ENCODE measurements at regions not wholly inside any gene's neighbourhood (a gene's known extent, or its start where the extent isn't known, plus 50 kb on each side); places are given as distances from the start of the nearest gene placed in this dataset.

DNA sequence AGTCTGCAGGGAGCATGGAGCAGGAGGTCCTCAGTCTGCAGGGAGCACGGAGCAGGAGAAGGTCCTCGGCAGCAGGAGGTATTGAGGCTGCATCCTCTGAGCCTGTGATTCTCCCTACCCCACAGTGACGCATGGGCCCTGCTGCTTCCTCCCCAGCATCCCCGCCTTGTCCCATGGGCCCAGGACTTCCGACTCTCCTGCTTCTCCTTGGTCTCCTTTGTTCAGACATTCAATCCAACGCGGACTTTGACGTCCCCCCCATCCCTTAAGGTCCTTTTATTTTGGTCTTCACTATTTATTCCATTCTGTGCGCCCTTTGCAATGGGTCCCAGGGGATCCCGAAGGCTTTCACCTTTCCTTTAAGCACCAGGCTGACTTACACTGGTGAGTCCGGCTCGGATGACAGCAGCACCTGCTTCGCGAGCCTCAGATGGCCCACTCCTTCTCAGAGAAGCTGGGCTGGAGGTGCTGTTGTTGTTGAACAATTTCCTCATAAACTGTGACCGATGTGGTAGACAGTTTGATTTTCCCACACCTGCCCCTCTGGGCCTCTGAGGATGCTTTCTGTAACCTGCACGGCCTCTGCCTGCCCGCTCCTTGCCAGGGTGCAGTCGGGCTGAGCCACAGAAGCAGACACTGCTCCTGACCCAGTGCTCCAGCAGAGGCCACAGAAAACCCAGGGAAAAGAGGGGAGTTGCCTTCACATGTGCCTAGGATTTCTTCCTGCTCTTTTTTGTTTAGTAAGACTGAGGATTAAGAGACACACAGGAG lies 407.2 kb upstream of the SHH start:
- no peaks in the 10 kb centered on the region for H3K9me3 ChIP-seq
- H3K4me3 ChIP-seq (ENCODE audit: low read depth, low read length): no peak overlapping the region
- TF ChIP-seq, protein P1, sequence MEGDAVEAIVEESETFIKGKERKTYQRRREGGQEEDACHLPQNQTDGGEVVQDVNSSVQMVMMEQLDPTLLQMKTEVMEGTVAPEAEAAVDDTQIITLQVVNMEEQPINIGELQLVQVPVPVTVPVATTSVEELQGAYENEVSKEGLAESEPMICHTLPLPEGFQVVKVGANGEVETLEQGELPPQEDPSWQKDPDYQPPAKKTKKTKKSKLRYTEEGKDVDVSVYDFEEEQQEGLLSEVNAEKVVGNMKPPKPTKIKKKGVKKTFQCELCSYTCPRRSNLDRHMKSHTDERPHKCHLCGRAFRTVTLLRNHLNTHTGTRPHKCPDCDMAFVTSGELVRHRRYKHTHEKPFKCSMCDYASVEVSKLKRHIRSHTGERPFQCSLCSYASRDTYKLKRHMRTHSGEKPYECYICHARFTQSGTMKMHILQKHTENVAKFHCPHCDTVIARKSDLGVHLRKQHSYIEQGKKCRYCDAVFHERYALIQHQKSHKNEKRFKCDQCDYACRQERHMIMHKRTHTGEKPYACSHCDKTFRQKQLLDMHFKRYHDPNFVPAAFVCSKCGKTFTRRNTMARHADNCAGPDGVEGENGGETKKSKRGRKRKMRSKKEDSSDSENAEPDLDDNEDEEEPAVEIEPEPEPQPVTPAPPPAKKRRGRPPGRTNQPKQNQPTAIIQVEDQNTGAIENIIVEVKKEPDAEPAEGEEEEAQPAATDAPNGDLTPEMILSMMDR (IDR thresholded peaks at IDR 0.05; ENCODE audit: low read depth, low read length): no peak
- H3K27me3 ChIP-seq: peaks cover 10% of the 10 kb centered on the region
- DNase-seq: no peak
- no peaks in the 10 kb centered on the region for H3K36me3 ChIP-seq
- no peaks in the 10 kb centered on the region for H3K4me1 ChIP-seq

DNA sequence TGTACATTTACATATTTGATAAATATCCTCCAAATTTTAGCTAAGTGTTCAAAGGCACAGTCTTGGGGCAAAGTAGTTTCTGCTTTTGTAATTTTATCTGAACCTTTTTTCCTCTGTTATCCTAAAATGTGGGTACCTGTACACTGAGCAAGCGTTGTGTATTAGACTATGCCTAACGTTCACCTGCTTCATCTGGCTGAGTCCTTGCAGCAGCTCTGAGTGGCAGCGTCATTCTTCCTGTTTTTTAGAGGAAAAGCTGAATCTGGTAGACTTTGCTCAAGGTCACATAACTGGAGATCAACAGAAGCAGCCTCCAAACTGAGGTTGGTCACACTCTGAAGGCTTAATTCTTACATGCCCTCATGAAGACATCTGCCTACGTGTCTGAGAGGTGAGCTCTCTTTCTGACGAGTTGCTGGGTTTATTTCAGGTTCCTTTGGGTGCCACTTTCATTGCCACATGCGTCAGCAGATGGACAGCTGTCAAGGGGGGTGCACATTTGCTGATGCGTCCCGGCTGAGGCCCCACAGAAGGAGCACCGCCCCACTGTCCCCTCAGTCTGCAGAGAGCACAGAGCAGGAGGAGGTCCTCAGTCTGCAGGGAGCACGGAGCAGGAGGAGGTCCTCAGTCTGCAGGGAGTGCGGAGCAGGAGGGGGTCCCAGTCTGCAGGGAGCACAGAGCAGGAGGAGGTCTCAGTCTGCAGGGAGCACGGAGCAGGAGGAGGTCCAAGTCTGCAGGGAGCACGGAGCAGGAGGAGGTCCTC lies 406.5 kb upstream of the SHH start:
- Histone ChIP-seq H3K27me3 (peaks cover 10% of the 10 kb centered on the region), H3K36me3 (no peaks in the 10 kb centered on the region), H3K9me3 (no peaks in the 10 kb centered on the region), H3K4me3 (ENCODE audit: low read depth, low read length) (no peak overlapping the region), H3K4me1 (no peaks in the 10 kb centered on the region)
- TF ChIP-seq, protein P1 (IDR thresholded peaks at IDR 0.05; ENCODE audit: low read depth, low read length): no peak
- DNase-seq: no peak

DNA sequence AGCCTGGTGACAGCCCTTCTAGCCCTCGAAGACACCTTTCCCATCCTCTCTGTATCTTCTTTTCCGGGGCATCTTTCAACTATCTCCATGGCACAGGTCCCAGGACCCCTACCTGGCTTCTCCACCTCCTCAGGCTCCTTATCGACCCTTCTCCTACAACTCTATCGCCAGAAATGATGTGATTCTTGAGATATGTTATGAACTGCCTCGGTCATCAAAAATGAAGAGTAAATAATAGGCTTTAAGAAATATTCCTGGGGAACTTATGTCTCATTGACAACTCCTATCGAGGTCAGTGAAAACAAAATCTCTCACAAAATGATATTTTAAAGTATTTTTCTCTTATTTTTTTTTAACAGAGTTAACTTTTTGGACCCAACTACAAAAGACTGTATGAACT lies 405.5 kb upstream of the SHH start:
- TF ChIP-seq, protein P1 (IDR thresholded peaks at IDR 0.05; ENCODE audit: low read depth, low read length): no peak
- DNase-seq: no peak
- Histone ChIP-seq H3K27me3 (peaks cover 10% of the 10 kb centered on the region), H3K4me1 (no peaks in the 10 kb centered on the region), H3K36me3 (no peaks in the 10 kb centered on the region), H3K4me3 (ENCODE audit: low read depth, low read length) (no peak overlapping the region), H3K9me3 (no peaks in the 10 kb centered on the region)

DNA sequence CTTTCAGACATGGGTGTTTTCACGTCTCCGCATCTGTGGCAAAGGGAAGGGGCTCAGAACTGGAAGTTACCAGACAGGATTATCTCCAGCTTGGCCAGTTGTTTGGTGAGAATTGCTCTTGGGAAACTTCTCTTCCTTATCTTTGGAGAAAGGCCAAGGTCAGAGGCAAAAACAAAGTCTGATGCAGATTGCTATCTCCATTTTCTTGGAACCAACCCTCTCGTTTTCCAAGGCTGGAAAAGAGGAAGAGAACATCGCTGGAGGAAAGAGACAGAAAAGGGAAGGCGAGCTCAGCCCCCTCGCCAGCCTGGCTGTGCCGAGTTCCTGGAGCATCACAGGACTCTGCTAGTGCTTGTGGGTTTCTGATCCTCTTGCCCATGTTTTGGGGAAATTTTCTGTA lies 396.8 kb upstream of the SHH start:
- DNase-seq: no peak
- Histone ChIP-seq H3K4me1 (no peaks in the 10 kb centered on the region), H3K9me3 (no peaks in the 10 kb centered on the region), H3K27me3 (peaks cover 11% of the 10 kb centered on the region), H3K36me3 (no peaks in the 10 kb centered on the region), H3K4me3 (ENCODE audit: low read depth, low read length) (no peak overlapping the region)
- TF ChIP-seq, protein P1 (IDR thresholded peaks at IDR 0.05; ENCODE audit: low read depth, low read length): no peak

DNA sequence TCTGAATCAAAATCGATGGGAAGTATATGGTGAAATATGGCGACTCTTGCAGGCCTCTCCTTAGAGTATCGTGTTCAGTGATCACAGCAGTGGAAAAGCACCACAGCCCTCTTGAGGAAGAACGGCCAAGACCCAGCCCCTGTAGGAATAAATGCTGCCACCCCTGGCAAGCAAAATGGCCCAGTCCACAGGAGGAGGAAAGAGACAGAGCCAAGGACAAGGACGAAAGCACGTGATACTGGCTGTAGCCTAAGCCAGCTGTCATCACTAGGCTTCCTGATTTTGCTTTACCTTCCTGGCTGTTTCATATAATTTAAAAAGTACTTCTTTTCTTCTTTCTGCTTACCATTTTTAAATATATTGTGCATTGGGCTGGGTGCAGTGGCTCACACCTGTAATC lies 395.0 kb upstream of the SHH start:
- Histone ChIP-seq H3K27me3 (peaks cover 15% of the 10 kb centered on the region), H3K36me3 (no peaks in the 10 kb centered on the region), H3K4me3 (ENCODE audit: low read depth, low read length) (no peak overlapping the region), H3K4me1 (no peaks in the 10 kb centered on the region), H3K9me3 (no peaks in the 10 kb centered on the region)
- TF ChIP-seq, protein P1 (IDR thresholded peaks at IDR 0.05; ENCODE audit: low read depth, low read length): no peak
- DNase-seq: no peak

DNA sequence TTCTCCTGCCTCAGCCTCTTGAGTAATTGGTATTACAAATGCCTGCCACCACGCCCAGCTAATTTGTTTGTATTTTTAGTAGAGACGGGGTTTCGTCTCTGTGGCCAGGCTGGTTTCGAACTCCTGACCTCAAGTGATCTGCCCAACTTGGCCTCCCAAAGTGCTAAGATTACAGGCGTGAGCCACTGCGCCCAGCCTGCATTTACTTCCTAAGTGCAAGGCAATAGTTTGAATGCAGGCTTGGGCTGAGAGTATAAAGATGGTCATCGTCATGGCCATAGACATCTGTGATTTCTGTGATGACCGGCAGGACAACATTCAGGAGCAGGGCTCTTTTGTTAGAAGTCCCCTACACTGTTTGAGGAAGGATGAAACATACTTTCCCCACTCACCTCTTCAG lies 393.9 kb upstream of the SHH start:
- H3K4me3 ChIP-seq (ENCODE audit: low read depth, low read length): no peak overlapping the region
- DNase-seq: no peak
- TF ChIP-seq, protein P1 (IDR thresholded peaks at IDR 0.05; ENCODE audit: low read depth, low read length): no peak
- H3K27me3 ChIP-seq: peaks cover 15% of the 10 kb centered on the region
- no peaks in the 10 kb centered on the region for H3K36me3 ChIP-seq
- no peaks in the 10 kb centered on the region for H3K4me1 ChIP-seq
- no peaks in the 10 kb centered on the region for H3K9me3 ChIP-seq
